ENCODE measurements at regions not wholly inside any gene's neighbourhood (a gene's known extent, or its start where the extent isn't known, plus 50 kb on each side); places are given as distances from the start of the nearest gene placed in this dataset.

DNA sequence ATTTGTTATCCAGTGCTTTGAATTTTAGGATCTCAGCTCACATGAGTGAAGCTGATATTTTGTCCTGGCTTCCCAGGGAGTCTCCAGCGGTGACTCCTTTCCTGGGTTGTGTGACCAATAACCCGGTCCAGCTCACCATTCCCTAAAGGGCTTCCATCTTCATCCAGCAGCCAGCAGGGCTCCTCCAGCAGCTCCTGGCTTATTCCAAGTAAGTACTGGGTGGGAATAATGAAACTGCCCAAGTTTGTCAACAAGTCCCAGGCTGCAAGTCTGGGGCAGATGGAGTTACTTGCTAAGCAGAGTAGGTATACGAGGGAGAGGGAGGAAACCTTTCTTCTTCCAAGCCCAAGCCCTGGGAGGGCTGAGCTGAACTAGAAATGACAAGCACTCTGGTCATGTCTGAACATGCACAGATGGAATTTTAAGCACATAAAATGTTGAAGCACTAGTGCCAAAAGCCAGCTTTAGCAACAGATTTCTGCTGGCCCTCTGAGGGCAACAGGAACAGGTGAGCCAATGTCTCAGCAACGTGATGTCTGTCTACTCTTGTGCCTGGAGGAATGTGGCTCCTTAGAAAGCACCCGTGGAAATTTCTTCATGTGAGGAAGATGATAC, 153.7 kb upstream of the DAPK1 start (continued):
- TF ChIP-seq, protein P1, sequence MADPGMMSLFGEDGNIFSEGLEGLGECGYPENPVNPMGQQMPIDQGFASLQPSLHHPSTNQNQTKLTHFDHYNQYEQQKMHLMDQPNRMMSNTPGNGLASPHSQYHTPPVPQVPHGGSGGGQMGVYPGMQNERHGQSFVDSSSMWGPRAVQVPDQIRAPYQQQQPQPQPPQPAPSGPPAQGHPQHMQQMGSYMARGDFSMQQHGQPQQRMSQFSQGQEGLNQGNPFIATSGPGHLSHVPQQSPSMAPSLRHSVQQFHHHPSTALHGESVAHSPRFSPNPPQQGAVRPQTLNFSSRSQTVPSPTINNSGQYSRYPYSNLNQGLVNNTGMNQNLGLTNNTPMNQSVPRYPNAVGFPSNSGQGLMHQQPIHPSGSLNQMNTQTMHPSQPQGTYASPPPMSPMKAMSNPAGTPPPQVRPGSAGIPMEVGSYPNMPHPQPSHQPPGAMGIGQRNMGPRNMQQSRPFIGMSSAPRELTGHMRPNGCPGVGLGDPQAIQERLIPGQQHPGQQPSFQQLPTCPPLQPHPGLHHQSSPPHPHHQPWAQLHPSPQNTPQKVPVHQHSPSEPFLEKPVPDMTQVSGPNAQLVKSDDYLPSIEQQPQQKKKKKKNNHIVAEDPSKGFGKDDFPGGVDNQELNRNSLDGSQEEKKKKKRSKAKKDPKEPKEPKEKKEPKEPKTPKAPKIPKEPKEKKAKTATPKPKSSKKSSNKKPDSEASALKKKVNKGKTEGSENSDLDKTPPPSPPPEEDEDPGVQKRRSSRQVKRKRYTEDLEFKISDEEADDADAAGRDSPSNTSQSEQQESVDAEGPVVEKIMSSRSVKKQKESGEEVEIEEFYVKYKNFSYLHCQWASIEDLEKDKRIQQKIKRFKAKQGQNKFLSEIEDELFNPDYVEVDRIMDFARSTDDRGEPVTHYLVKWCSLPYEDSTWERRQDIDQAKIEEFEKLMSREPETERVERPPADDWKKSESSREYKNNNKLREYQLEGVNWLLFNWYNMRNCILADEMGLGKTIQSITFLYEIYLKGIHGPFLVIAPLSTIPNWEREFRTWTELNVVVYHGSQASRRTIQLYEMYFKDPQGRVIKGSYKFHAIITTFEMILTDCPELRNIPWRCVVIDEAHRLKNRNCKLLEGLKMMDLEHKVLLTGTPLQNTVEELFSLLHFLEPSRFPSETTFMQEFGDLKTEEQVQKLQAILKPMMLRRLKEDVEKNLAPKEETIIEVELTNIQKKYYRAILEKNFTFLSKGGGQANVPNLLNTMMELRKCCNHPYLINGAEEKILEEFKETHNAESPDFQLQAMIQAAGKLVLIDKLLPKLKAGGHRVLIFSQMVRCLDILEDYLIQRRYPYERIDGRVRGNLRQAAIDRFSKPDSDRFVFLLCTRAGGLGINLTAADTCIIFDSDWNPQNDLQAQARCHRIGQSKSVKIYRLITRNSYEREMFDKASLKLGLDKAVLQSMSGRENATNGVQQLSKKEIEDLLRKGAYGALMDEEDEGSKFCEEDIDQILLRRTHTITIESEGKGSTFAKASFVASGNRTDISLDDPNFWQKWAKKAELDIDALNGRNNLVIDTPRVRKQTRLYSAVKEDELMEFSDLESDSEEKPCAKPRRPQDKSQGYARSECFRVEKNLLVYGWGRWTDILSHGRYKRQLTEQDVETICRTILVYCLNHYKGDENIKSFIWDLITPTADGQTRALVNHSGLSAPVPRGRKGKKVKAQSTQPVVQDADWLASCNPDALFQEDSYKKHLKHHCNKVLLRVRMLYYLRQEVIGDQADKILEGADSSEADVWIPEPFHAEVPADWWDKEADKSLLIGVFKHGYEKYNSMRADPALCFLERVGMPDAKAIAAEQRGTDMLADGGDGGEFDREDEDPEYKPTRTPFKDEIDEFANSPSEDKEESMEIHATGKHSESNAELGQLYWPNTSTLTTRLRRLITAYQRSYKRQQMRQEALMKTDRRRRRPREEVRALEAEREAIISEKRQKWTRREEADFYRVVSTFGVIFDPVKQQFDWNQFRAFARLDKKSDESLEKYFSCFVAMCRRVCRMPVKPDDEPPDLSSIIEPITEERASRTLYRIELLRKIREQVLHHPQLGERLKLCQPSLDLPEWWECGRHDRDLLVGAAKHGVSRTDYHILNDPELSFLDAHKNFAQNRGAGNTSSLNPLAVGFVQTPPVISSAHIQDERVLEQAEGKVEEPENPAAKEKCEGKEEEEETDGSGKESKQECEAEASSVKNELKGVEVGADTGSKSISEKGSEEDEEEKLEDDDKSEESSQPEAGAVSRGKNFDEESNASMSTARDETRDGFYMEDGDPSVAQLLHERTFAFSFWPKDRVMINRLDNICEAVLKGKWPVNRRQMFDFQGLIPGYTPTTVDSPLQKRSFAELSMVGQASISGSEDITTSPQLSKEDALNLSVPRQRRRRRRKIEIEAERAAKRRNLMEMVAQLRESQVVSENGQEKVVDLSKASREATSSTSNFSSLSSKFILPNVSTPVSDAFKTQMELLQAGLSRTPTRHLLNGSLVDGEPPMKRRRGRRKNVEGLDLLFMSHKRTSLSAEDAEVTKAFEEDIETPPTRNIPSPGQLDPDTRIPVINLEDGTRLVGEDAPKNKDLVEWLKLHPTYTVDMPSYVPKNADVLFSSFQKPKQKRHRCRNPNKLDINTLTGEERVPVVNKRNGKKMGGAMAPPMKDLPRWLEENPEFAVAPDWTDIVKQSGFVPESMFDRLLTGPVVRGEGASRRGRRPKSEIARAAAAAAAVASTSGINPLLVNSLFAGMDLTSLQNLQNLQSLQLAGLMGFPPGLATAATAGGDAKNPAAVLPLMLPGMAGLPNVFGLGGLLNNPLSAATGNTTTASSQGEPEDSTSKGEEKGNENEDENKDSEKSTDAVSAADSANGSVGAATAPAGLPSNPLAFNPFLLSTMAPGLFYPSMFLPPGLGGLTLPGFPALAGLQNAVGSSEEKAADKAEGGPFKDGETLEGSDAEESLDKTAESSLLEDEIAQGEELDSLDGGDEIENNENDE (IDR thresholded peaks at IDR 0.05; ENCODE audit: insufficient replicate concordance, low read length) = no peak
